GM12864 (cell line): ENCODE measurements at regions not wholly inside any gene's neighbourhood (a gene's known extent, or its start where the extent isn't known, plus 50 kb on each side); places are given as distances from the start of the nearest gene placed in this dataset.

ENCODE experiments used
- DNase-seq: peaks from one replicate; pipeline ENCODE4 v3.0.0-alpha.2; 2011; ENCODE audit warnings: low read depth
- H3K4me3 ChIP-seq: 2 replicates; pipeline ENCODE4 v1.5.1; 2011; ENCODE audit warnings: mild to moderate bottlenecking, low read depth, low read length, control low read depth
- TF ChIP-seq, protein P1 (sequence below): IDR thresholded peaks from 2 replicates; pipeline ENCODE4 v1.5.1; 2011; ENCODE audit warnings: low read depth, mild to moderate bottlenecking, moderate library complexity, low read length, control low read depth, inconsistent platforms; ENCODE audit errors: missing control alignments

- no peak for DNase-seq
- TF ChIP-seq, protein P1, sequence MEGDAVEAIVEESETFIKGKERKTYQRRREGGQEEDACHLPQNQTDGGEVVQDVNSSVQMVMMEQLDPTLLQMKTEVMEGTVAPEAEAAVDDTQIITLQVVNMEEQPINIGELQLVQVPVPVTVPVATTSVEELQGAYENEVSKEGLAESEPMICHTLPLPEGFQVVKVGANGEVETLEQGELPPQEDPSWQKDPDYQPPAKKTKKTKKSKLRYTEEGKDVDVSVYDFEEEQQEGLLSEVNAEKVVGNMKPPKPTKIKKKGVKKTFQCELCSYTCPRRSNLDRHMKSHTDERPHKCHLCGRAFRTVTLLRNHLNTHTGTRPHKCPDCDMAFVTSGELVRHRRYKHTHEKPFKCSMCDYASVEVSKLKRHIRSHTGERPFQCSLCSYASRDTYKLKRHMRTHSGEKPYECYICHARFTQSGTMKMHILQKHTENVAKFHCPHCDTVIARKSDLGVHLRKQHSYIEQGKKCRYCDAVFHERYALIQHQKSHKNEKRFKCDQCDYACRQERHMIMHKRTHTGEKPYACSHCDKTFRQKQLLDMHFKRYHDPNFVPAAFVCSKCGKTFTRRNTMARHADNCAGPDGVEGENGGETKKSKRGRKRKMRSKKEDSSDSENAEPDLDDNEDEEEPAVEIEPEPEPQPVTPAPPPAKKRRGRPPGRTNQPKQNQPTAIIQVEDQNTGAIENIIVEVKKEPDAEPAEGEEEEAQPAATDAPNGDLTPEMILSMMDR: no peak
- no peak overlapping the region for H3K4me3 ChIP-seq
Measured at GRCh38 chr2:18180031-18180610, 301.7 kb downstream of the KCNS3 start.

GRCh38 chr2:18178736-18179349, 300.4 kb downstream of the KCNS3 start:
- peak; percentile 18 for DNase-seq
- no peak overlapping the region for H3K4me3 ChIP-seq
- TF ChIP-seq, protein P1: peak; percentile 79

DNA sequence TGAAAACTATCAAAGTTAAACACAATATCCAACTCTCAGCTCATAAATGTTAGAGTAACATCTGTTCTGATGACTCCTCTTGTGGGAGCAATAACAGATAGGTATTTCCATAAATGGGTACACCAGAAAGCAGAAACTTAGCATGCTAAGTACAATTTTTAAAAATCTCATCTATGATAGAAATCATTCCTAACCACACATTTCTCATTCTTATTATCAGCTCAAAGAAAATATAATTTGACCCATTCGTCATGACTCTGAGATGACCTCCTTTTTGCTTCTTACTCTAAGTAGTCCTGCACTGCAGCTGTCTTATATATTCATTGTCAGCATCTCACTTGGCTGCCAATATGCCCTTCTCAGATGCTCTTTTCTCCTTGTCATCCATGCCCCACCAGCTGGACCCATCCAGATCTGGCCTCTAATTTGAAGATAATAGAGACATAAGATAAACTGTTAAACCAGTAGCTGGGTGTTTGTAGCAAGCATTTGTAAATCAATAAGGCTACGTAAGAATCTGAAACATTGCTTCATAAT, 298.3 kb downstream of the KCNS3 start:
- TF ChIP-seq, protein P1: no peak
- H3K4me3 ChIP-seq: no peak overlapping the region
- DNase-seq: no peak

GRCh38 chr2:18172607-18173006, 294.1 kb downstream of the KCNS3 start:
- DNase-seq: no peak
- TF ChIP-seq, protein P1: no peak
- no peak overlapping the region for H3K4me3 ChIP-seq

DNA sequence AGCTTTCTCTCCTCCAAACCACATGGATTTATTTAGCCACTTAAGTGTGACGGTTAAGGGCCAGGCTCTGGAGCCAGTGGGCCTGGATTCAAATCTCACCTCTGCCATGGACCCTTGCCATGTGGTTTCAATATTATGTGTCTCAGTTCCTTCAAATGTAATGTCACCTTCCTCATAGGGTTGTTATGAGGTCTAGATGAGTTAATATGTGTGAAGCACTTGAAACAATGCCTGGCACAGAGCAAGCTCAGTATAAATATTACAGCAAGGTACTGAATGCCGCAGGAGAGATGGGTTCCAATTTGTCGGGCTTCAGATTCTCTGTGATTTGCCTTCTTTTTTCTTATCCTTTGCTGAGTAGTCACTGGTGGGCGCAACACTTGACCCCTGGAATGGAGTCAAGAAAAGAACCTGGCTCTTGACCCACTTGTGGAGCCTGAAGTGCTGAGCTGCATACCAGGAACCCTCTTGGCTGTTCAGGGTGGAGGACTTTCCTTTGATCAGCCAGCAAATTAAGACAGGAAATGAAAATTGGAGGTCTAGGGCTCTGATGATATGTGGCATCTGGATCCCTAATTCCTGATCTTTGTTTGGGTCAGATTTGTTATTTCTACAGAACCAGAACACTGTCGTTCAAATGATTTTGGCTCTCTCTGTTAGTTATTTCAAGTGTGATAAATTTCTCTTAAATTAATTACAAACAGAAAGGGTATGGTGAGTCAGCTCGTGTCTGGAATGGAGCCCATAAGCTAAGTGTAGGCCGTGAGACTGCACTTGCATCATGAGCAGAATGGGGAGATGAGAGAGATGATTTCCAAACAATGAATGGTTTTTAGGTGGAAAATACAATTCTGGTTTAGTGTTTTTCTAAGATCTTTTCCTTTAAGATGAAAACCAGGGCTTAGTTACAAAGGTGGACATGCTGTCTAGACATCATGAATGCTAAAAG, 293.0 kb downstream of the KCNS3 start:
- no peak overlapping the region for H3K4me3 ChIP-seq
- DNase-seq: no peak
- TF ChIP-seq, protein P1: no peak

DNA sequence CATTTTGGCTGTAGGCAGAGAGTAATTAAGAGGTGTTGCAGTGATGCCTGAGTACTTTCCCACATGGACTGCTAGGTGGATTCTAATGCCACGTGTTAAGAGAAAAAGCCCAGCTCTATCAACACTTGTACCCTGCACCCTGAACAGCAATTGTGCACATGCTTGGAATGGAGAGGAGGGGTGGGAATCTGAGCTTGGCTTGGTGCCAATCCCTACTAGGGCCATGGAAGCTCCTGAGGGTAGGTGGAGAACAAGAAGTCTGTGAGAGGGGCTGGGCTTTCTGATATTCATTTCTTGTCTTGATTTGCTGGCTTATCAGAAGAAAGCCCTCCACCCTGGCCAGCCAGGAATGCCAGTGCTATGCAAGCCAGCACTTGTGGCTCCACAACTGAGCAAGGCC, 292.2 kb downstream of the KCNS3 start:
- DNase-seq: no peak
- H3K4me3 ChIP-seq: no peak overlapping the region
- TF ChIP-seq, protein P1: no peak
